H9 (cell line): ENCODE measurements at regions not wholly inside any gene's neighbourhood (a gene's known extent, or its start where the extent isn't known, plus 50 kb on each side); places are given as distances from the start of the nearest gene placed in this dataset.

Source experiments
- DNase-seq: peaks from one replicate; pipeline ENCODE4 v3.0.0-alpha.2; 2017
- H2AFZ ChIP-seq: one replicate; pipeline ENCODE4 v1.6.1; 2013; ENCODE audit warnings: mild to moderate bottlenecking, low read length, control low read depth, moderate library complexity
- H2AK5ac ChIP-seq: 2 replicates; pipeline ENCODE4 v1.6.1; 2013; ENCODE audit warnings: low read length, control low read depth, mixed read lengths; ENCODE audit not compliant: insufficient read length
- H2BK120ac ChIP-seq: one replicate; pipeline ENCODE4 v1.6.1; 2013; ENCODE audit warnings: low read depth, mild to moderate bottlenecking, low read length, control low read depth, inconsistent platforms; ENCODE audit not compliant: poor library complexity, severe bottlenecking
- H2BK12ac ChIP-seq: 2 replicates; pipeline ENCODE4 v1.6.1; 2013; ENCODE audit warnings: low read length, control low read depth, mixed read lengths, low read depth; ENCODE audit not compliant: insufficient read length
- H2BK15ac ChIP-seq: 2 replicates; pipeline ENCODE4 v1.6.1; 2013; ENCODE audit warnings: low read depth, low read length, control low read depth
- H2BK20ac ChIP-seq: one replicate; pipeline ENCODE4 v1.6.1; 2013; ENCODE audit warnings: low read depth, mild to moderate bottlenecking, low read length, control low read depth, inconsistent platforms; ENCODE audit not compliant: poor library complexity, severe bottlenecking
- H2BK5ac ChIP-seq: 2 replicates; pipeline ENCODE4 v1.6.1; 2013; ENCODE audit warnings: low read length, control low read depth, mixed read lengths; ENCODE audit not compliant: insufficient read length
- H3K14ac ChIP-seq: 2 replicates; pipeline ENCODE4 v1.6.1; 2013; ENCODE audit warnings: low read length, control low read depth; ENCODE audit not compliant: insufficient read depth
- H3K18ac ChIP-seq: 2 replicates; pipeline ENCODE4 v1.6.1; 2013; ENCODE audit warnings: low read depth, mild to moderate bottlenecking, mixed read lengths, low read length, control low read depth; ENCODE audit not compliant: insufficient read length
- H3K23ac ChIP-seq: 2 replicates; pipeline ENCODE4 v1.6.1; 2013; ENCODE audit warnings: low read length, control low read depth, mixed read lengths, low read depth; ENCODE audit not compliant: insufficient read length
- H3K23me2 ChIP-seq: 2 replicates; pipeline ENCODE4 v1.6.1; 2013; ENCODE audit warnings: low read depth, mild to moderate bottlenecking, mixed read lengths, low read length, control low read depth; ENCODE audit not compliant: insufficient read length, poor library complexity, severe bottlenecking
- H3K27ac ChIP-seq: 2 replicates; pipeline ENCODE4 v1.5.1; 2013; ENCODE audit warnings: low read length, control low read depth, mixed read lengths, low read depth; ENCODE audit not compliant: insufficient read length
- H3K27me3 ChIP-seq: 2 replicates; pipeline ENCODE4 v1.6.1; 2013; ENCODE audit warnings: low read length, control low read depth, inconsistent platforms; ENCODE audit not compliant: insufficient read depth
- H3K4ac ChIP-seq: 2 replicates; pipeline ENCODE4 v1.6.1; 2013; ENCODE audit warnings: low read depth, mild to moderate bottlenecking, control low read depth, inconsistent platforms, low read length, moderate library complexity
- H3K4me1 ChIP-seq: 2 replicates; pipeline ENCODE4 v1.6.1; 2013; ENCODE audit warnings: low read length, control low read depth, inconsistent platforms; ENCODE audit not compliant: insufficient read depth
- H3K4me2 ChIP-seq: 2 replicates; pipeline ENCODE4 v1.6.1; 2013; ENCODE audit warnings: low read length, control low read depth, mixed read lengths; ENCODE audit not compliant: insufficient read length, insufficient read depth
- H3K56ac ChIP-seq: 2 replicates; pipeline ENCODE4 v1.6.1; 2013; ENCODE audit warnings: low read depth, mild to moderate bottlenecking, mixed read lengths, low read length, control low read depth; ENCODE audit not compliant: insufficient read length
- H3K79me1 ChIP-seq: 2 replicates; pipeline ENCODE4 v1.6.1; 2013; ENCODE audit warnings: low read depth, mild to moderate bottlenecking, moderate library complexity, low read length, control low read depth, inconsistent platforms; ENCODE audit not compliant: insufficient read depth, poor library complexity, severe bottlenecking
- H3K79me2 ChIP-seq: 2 replicates; pipeline ENCODE4 v1.6.1; 2013; ENCODE audit warnings: low read length, control low read depth, inconsistent platforms; ENCODE audit not compliant: insufficient read depth
- H3K9ac ChIP-seq: 2 replicates; pipeline ENCODE4 v1.6.1; 2013; ENCODE audit warnings: low read length, control low read depth, mixed read lengths; ENCODE audit not compliant: insufficient read length; ENCODE audit errors: extremely low read depth
- H3K9me3 ChIP-seq: one replicate; pipeline ENCODE4 v1.6.1; 2013; ENCODE audit warnings: low read depth, low read length, inconsistent platforms; ENCODE audit not compliant: control insufficient read depth
- H3T11ph ChIP-seq: one replicate; pipeline ENCODE4 v1.6.1; 2013; ENCODE audit warnings: mild to moderate bottlenecking, low read length, control low read depth, inconsistent platforms
- H4K20me1 ChIP-seq: one replicate; pipeline ENCODE4 v1.6.1; 2013; ENCODE audit not compliant: control insufficient read depth, insufficient read length, insufficient read depth
- H4K5ac ChIP-seq: 2 replicates; pipeline ENCODE4 v1.6.1; 2013; ENCODE audit warnings: low read depth, mild to moderate bottlenecking, mixed read lengths, low read length, control low read depth; ENCODE audit not compliant: insufficient read length
- H4K8ac ChIP-seq: replicated peaks from 2 replicates; pipeline ENCODE4 v1.6.1; 2013; ENCODE audit warnings: low read length, control low read depth, mixed read lengths, low read depth; ENCODE audit not compliant: insufficient read length
- H4K91ac ChIP-seq: 2 replicates; pipeline ENCODE4 v1.6.1; 2013; ENCODE audit warnings: low read depth, mild to moderate bottlenecking, moderate library complexity, mixed read lengths, low read length, control low read depth; ENCODE audit not compliant: insufficient read length
- H3K27ac Mint-ChIP-seq, 3 experiments: 2 replicates in 2 of 3; 3 replicates in 1 of 3; pipeline ENCODE4 v1.8.0; 2020 to 2021; ENCODE audit warnings: mixed read lengths in 3 of 3, mild to moderate bottlenecking in 1 of 3, moderate library complexity in 1 of 3
- H3K27me3 Mint-ChIP-seq: 2 replicates; pipeline ENCODE4 v1.8.0; 2021; ENCODE audit warnings: low read depth, mild to moderate bottlenecking, moderate library complexity, mixed read lengths
- H3K36me3 Mint-ChIP-seq, 3 experiments: 2 replicates in 2 of 3; 3 replicates in 1 of 3; pipeline ENCODE4 v1.8.0; 2020 to 2021; ENCODE audit warnings: low read depth in 3 of 3, mixed read lengths in 3 of 3; ENCODE audit not compliant: insufficient read depth in 1 of 3
- H3K4me1 Mint-ChIP-seq, 2 experiments: 2 replicates each; pipeline ENCODE4 v1.8.0; 2020; ENCODE audit warnings: mixed read lengths in 2 of 2
- H3K4me3 Mint-ChIP-seq, 2 experiments: 2 replicates in 1 of 2; 3 replicates in 1 of 2; pipeline ENCODE4 v1.8.0; 2020 to 2021; ENCODE audit warnings: mild to moderate bottlenecking in 2 of 2, mixed read lengths in 2 of 2, moderate library complexity in 1 of 2
- H3K9me3 Mint-ChIP-seq, 2 experiments: 2 replicates in 1 of 2; 3 replicates in 1 of 2; pipeline ENCODE4 v1.8.0; 2020; ENCODE audit warnings: mild to moderate bottlenecking in 2 of 2, mixed read lengths in 2 of 2, moderate library complexity in 1 of 2
- WGBS: extraction: QIAGEN DNeasy Blood & Tissue Kit; methylation state at CpG from one replicate; pipeline ENCODE4 v1.1.7; 2013; ENCODE audit warnings: missing lambda C conversion rate, low lambda C conversion rate, mixed read lengths; ENCODE audit not compliant: insufficient read length; ENCODE audit errors: extremely low coverage; 5-methylcytosine and 5-hydroxymethylcytosine counted together
- TF ChIP-seq, protein P1 (sequence below): fragments of 200-600 bp; sonication (generic); conservative IDR thresholded peaks from 3 replicates; pipeline ENCODE4 v1.8.0; 2021; ENCODE audit warnings: antibody characterized with exemption, mild to moderate bottlenecking

DNA sequence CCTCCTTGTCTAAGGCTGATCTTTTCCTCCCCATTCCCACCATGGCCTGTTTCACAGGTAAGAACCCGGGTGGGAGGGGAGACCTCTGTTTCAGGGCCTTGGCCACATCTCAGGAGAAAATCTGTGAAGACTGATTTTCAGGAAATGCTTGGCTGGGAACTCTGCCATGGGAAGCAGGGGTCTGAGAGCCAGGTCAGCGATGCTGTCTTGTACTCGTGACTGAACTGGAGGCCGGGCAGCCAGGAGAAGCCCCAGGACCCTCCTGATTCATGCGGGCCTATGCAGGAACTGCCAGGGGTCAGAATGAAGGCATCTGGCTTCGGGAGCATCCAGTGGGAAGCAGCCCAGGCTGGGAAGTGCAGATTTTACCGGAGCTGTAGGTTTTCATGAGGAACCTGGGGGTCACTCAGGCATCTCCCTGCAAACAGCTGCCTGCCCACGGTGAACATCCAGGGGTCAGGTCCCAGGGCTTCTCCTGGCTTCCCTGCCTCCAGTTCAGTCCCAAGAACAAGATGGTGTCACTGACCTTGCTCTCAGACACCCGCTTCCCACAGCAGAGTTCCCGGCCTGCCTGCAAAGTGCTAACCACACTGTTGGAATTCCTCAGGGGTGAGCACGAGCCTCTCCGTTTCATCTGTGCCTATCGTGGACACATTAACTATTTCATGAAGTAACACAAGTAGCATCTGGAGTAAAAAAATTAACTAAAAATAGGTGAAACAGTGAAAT is 90.2 kb upstream of the SULF2 start:
- H3K9ac ChIP-seq, result no peak overlapping the region
- no peaks in the 10 kb centered on the region for H3K4me1 Mint-ChIP-seq
- H3K4me2 ChIP-seq, result no peak overlapping the region

More for the DNA sequence above, 90.2 kb upstream of the SULF2 start:
- H3K18ac ChIP-seq, result no peak overlapping the region
- H3K4ac ChIP-seq, result no peak overlapping the region
- H3K9me3 Mint-ChIP-seq, result peaks cover 0 to 3% of the 10 kb centered on the region in 2 experiments; a peak in 1 of 5 replicates
- no peaks in the 10 kb centered on the region for H3K79me1 ChIP-seq
- no peak overlapping the region for H3K4me3 Mint-ChIP-seq
- H3K23ac ChIP-seq, result no peak overlapping the region
- no peak overlapping the region for H3T11ph ChIP-seq
- TF ChIP-seq, protein P1, sequence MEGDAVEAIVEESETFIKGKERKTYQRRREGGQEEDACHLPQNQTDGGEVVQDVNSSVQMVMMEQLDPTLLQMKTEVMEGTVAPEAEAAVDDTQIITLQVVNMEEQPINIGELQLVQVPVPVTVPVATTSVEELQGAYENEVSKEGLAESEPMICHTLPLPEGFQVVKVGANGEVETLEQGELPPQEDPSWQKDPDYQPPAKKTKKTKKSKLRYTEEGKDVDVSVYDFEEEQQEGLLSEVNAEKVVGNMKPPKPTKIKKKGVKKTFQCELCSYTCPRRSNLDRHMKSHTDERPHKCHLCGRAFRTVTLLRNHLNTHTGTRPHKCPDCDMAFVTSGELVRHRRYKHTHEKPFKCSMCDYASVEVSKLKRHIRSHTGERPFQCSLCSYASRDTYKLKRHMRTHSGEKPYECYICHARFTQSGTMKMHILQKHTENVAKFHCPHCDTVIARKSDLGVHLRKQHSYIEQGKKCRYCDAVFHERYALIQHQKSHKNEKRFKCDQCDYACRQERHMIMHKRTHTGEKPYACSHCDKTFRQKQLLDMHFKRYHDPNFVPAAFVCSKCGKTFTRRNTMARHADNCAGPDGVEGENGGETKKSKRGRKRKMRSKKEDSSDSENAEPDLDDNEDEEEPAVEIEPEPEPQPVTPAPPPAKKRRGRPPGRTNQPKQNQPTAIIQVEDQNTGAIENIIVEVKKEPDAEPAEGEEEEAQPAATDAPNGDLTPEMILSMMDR, result no peak
- no peak overlapping the region; a peak in 1 of 7 replicates for H3K27ac Mint-ChIP-seq
- no peaks in the 10 kb centered on the region for H3K79me2 ChIP-seq
- no peak overlapping the region for H3K27ac ChIP-seq
- no peaks in the 10 kb centered on the region for H3K9me3 ChIP-seq
- no peak overlapping the region for H2BK15ac ChIP-seq
- H3K36me3 Mint-ChIP-seq, result no peaks in the 10 kb centered on the region
- H4K91ac ChIP-seq, result no peak overlapping the region
- WGBS, result no CpG with 5 or more reads among the region's 13 CpGs
- H4K8ac ChIP-seq, result no peak overlapping the region
- H4K20me1 ChIP-seq, result no peaks in the 10 kb centered on the region
- H2BK5ac ChIP-seq, result no peak overlapping the region
- H2BK120ac ChIP-seq, result no peak overlapping the region
- no peak overlapping the region for H2AK5ac ChIP-seq
- no peak overlapping the region for H2BK12ac ChIP-seq
- peaks cover 6% of the 10 kb centered on the region for H3K27me3 Mint-ChIP-seq
- H3K23me2 ChIP-seq, result no peaks in the 10 kb centered on the region
- H4K5ac ChIP-seq, result no peak overlapping the region
- H3K14ac ChIP-seq, result no peak overlapping the region
- DNase-seq, result no peak
- H2AFZ ChIP-seq, result no peak overlapping the region
- no peaks in the 10 kb centered on the region for H3K27me3 ChIP-seq
- no peaks in the 10 kb centered on the region for H3K4me1 ChIP-seq
- no peak overlapping the region for H3K56ac ChIP-seq
- H2BK20ac ChIP-seq, result no peak overlapping the region
